WTC11 (cell line): ENCODE measurements at regions not wholly inside any gene's neighbourhood (a gene's known extent, or its start where the extent isn't known, plus 50 kb on each side); places are given as distances from the start of the nearest gene placed in this dataset.

ENCODE experiments used
- CBFB ChIP-seq: sonication (generic); formaldehyde crosslinking; IDR thresholded peaks from 2 replicates; pipeline ENCODE4 v1.8.1; 2022; ENCODE audit warnings: mild to moderate bottlenecking, low read depth, missing genetic modification reagents
- CREB1 ChIP-seq: sonication (generic); formaldehyde crosslinking; IDR thresholded peaks from 2 replicates; pipeline ENCODE4 v1.8.0; 2023; ENCODE audit warnings: mild to moderate bottlenecking, missing genetic modification reagents
- ELF4 ChIP-seq: sonication (generic); formaldehyde crosslinking; IDR thresholded peaks from 2 replicates; pipeline ENCODE4 v1.8.1; 2022; ENCODE audit warnings: low read depth, mild to moderate bottlenecking, moderate library complexity, missing genetic modification reagents
- FOXP4 ChIP-seq: sonication (generic); formaldehyde crosslinking; IDR thresholded peaks from 2 replicates; pipeline ENCODE4 v1.8.0; 2022; ENCODE audit warnings: mild to moderate bottlenecking, missing genetic modification reagents
- SP1 ChIP-seq: sonication (generic); formaldehyde crosslinking; conservative IDR thresholded peaks from 2 replicates; pipeline ENCODE4 v1.8.1; 2022; ENCODE audit warnings: missing genetic modification reagents
- TEAD4 ChIP-seq: sonication (generic); formaldehyde crosslinking; IDR thresholded peaks from 2 replicates; pipeline ENCODE4 v1.8.0; 2022; ENCODE audit warnings: mild to moderate bottlenecking, missing genetic modification reagents
- ZMAT4 ChIP-seq: fragments of 250-450 bp; sonication (Bioruptor Pico); IDR thresholded peaks from 2 replicates; pipeline ENCODE4 v1.9.0; 2021; ENCODE audit warnings: mild to moderate bottlenecking
- ZNF121 ChIP-seq: sonication (generic); formaldehyde crosslinking; IDR thresholded peaks from 2 replicates; pipeline ENCODE4 v1.8.0; 2023; ENCODE audit warnings: missing genetic modification reagents
- TF ChIP-seq, protein P1 (sequence below): fragments of 200-600 bp; IDR thresholded peaks from 2 replicates; pipeline ENCODE4 v1.8.0; 2022; ENCODE audit warnings: antibody characterized with exemption
- TF ChIP-seq, protein P2 (sequence below): sonication (generic); formaldehyde crosslinking; IDR thresholded peaks from 2 replicates; pipeline ENCODE4 v1.8.1; 2023; ENCODE audit warnings: mild to moderate bottlenecking, moderate library complexity, missing genetic modification reagents

- TF ChIP-seq ZNF121 (CRISPR knock-in tag) (no peak), TEAD4 (CRISPR knock-in tag) (no peak), ELF4 (CRISPR knock-in tag) (no peak), SP1 (CRISPR knock-in tag) (no peak), ZMAT4 (no peak), FOXP4 (CRISPR knock-in tag) (no peak), CREB1 (CRISPR knock-in tag) (no peak), CBFB (CRISPR knock-in tag) (no peak)
- TF ChIP-seq, protein P1, sequence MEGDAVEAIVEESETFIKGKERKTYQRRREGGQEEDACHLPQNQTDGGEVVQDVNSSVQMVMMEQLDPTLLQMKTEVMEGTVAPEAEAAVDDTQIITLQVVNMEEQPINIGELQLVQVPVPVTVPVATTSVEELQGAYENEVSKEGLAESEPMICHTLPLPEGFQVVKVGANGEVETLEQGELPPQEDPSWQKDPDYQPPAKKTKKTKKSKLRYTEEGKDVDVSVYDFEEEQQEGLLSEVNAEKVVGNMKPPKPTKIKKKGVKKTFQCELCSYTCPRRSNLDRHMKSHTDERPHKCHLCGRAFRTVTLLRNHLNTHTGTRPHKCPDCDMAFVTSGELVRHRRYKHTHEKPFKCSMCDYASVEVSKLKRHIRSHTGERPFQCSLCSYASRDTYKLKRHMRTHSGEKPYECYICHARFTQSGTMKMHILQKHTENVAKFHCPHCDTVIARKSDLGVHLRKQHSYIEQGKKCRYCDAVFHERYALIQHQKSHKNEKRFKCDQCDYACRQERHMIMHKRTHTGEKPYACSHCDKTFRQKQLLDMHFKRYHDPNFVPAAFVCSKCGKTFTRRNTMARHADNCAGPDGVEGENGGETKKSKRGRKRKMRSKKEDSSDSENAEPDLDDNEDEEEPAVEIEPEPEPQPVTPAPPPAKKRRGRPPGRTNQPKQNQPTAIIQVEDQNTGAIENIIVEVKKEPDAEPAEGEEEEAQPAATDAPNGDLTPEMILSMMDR, result no peak
- TF ChIP-seq, protein P2, sequence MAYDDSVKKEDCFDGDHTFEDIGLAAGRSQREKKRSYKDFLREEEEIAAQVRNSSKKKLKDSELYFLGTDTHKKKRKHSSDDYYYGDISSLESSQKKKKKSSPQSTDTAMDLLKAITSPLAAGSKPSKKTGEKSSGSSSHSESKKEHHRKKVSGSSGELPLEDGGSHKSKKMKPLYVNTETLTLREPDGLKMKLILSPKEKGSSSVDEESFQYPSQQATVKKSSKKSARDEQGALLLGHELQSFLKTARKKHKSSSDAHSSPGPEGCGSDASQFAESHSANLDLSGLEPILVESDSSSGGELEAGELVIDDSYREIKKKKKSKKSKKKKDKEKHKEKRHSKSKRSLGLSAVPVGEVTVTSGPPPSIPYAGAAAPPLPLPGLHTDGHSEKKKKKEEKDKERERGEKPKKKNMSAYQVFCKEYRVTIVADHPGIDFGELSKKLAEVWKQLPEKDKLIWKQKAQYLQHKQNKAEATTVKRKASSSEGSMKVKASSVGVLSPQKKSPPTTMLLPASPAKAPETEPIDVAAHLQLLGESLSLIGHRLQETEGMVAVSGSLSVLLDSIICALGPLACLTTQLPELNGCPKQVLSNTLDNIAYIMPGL (CRISPR knock-in tag), result no peak
Observed at GRCh38 chr5:54703565-54704255, 186.2 kb downstream of the SNX18 start.
